NB4 (cell line): ENCODE measurements at regions not wholly inside any gene's neighbourhood (a gene's known extent, or its start where the extent isn't known, plus 50 kb on each side); places are given as distances from the start of the nearest gene placed in this dataset.
A peak's percentile ranks its signal among the peaks of the same experiment; 100 is the strongest.

Experiments
- POLR2A ChIP-seq: IDR thresholded peaks from 2 replicates; pipeline ENCODE4 v1.6.1; 2011; ENCODE audit warnings: mild to moderate bottlenecking; ENCODE audit not compliant: insufficient read length; ENCODE audit errors: extremely low read depth
- TF ChIP-seq, protein P1 (sequence below): IDR thresholded peaks from one replicate; pipeline ENCODE4 v1.5.1; 2012; ENCODE audit warnings: low read depth, low read length

DNA sequence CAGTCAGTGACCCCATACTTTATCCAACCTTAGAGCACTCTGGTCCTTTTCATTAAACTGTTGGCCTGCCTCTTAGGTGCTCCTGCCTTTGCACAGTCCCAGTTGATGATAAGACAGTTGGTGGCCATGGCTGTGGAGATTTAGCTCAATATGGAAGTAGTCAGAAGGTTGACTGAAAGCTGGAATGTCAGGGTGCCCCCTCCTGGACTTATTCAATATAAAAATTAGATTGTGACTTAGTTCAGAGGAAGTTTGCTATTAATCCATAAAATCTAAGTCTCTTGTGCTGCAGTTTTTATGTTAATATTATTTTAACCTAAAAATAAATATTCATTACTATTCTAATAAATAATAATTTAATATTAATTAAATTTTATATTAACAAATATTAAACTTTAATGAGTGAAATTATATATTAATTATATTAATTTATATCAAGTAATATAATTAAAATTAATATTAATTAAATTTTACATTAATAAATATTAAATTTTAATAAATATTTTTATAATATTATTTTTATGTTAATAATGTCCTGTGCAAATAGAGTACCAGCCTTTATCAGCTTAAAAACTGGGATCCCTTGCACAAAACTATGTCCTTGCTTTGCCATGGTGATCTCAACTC, 77.7 kb upstream of the ADAMTSL1 start:
- no peak for TF ChIP-seq POLR2A
- TF ChIP-seq, protein P1, sequence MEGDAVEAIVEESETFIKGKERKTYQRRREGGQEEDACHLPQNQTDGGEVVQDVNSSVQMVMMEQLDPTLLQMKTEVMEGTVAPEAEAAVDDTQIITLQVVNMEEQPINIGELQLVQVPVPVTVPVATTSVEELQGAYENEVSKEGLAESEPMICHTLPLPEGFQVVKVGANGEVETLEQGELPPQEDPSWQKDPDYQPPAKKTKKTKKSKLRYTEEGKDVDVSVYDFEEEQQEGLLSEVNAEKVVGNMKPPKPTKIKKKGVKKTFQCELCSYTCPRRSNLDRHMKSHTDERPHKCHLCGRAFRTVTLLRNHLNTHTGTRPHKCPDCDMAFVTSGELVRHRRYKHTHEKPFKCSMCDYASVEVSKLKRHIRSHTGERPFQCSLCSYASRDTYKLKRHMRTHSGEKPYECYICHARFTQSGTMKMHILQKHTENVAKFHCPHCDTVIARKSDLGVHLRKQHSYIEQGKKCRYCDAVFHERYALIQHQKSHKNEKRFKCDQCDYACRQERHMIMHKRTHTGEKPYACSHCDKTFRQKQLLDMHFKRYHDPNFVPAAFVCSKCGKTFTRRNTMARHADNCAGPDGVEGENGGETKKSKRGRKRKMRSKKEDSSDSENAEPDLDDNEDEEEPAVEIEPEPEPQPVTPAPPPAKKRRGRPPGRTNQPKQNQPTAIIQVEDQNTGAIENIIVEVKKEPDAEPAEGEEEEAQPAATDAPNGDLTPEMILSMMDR = peak; percentile 30
